Endothelial cell of umbilical vein (primary cell): ENCODE measurements at regions not wholly inside any gene's neighbourhood (a gene's known extent, or its start where the extent isn't known, plus 50 kb on each side); places are given as distances from the start of the nearest gene placed in this dataset.

Experiments
- BruUV-seq: library from RNA; stranded (reverse); fragments of 400-500 nt; replicated peaks from 2 replicates; lab custom pipeline; 2021; lab: Mats Ljungman, UMichigan
- CTCF ChIA-PET: fragments of 300-600, 350-600 bp; sonication (Branson Sonifier 250); formaldehyde crosslinking; loops from one replicate; lab custom pipeline; 2021; ENCODE audit warnings: antibody characterized with exemption, inconsistent platforms; lab: Charles Lee
- POLR2A ChIA-PET: fragments of 300-600, 350-600 bp; sonication (Branson Sonifier 250); formaldehyde crosslinking; loops from one replicate; lab custom pipeline; 2021; ENCODE audit warnings: antibody characterized with exemption, inconsistent platforms; lab: Charles Lee
- DNase-seq: peaks from one replicate; pipeline ENCODE4 v3.0.0-alpha.2; 2011; ENCODE audit warnings: low read depth, low spot score
- FAIRE-seq: peaks from 2 replicates; lab custom pipeline; 2011; peaks lifted over from hg19 to GRCh38; lab: Jason Lieb, UNC
- H2AFZ ChIP-seq: 2 replicates; pipeline ENCODE4 v1.6.0; 2012; ENCODE audit warnings: low read depth, low read length, control low read depth, inconsistent platforms
- H3K27ac ChIP-seq: 2 replicates; pipeline ENCODE4 v1.5.1; 2011; ENCODE audit warnings: low read depth, mild to moderate bottlenecking, control low read depth, low read length, moderate library complexity; ENCODE audit not compliant: insufficient read depth
- H3K27me3 ChIP-seq, 2 experiments: 2 replicates each; pipeline versions ENCODE4 v1.6.0 to v1.6.1; 2011; ENCODE audit warnings: low read length in 2 of 2, mixed read lengths in 1 of 2; ENCODE audit not compliant: control insufficient read depth in 2 of 2, insufficient read depth in 2 of 2
- H3K36me3 ChIP-seq, 2 experiments: 2 replicates in 1 of 2; 3 replicates in 1 of 2; pipeline ENCODE4 v1.5.1; 2011; ENCODE audit warnings: low read length in 2 of 2, mild to moderate bottlenecking in 1 of 2, moderate library complexity in 1 of 2; ENCODE audit not compliant: control insufficient read depth in 2 of 2, insufficient read depth in 2 of 2; ENCODE audit errors: extremely low read depth in 1 of 2
- H3K4me1 ChIP-seq: 3 replicates; pipeline ENCODE4 v1.5.1; 2011; ENCODE audit warnings: mild to moderate bottlenecking, low read length; ENCODE audit not compliant: control insufficient read depth, insufficient read depth; ENCODE audit errors: extremely low read depth
- H3K4me2 ChIP-seq: 2 replicates; pipeline ENCODE4 v1.6.1; 2011; ENCODE audit warnings: low read length, control low read depth, mixed read lengths; ENCODE audit not compliant: insufficient read depth
- H3K4me3 ChIP-seq, 3 experiments: fragments of 200-600 bp in 1 of 3; sonication (generic), shearing (Covaris generic) in 1 of 3; replicated peaks in 1 of 3; 2 replicates each; pipeline ENCODE4 v1.5.1; 2011 to 2016; ENCODE audit warnings: control low read depth in 3 of 3, low read length in 3 of 3, mild to moderate bottlenecking in 2 of 3, inconsistent platforms in 1 of 3, low read depth in 1 of 3, moderate library complexity in 1 of 3; ENCODE audit not compliant: insufficient read depth in 1 of 3
- H3K79me2 ChIP-seq: 2 replicates; pipeline ENCODE4 v1.6.0; 2012; ENCODE audit warnings: low read length, inconsistent platforms; ENCODE audit not compliant: control insufficient read depth, insufficient read depth
- H3K9ac ChIP-seq: replicated peaks from 2 replicates; pipeline ENCODE3; 2011; ENCODE audit warnings: low read length, control low read depth; ENCODE audit not compliant: insufficient read depth; ENCODE audit errors: extremely low read depth
- H3K9me1 ChIP-seq: replicated peaks from 3 replicates; pipeline ENCODE4 v1.6.0; 2011; ENCODE audit warnings: mild to moderate bottlenecking, low read length; ENCODE audit not compliant: control insufficient read depth, insufficient read depth; ENCODE audit errors: extremely low read depth
- H3K9me3 ChIP-seq: replicated peaks from 2 replicates; pipeline ENCODE4 v1.5.1; 2012; ENCODE audit warnings: low read length, inconsistent platforms; ENCODE audit not compliant: control insufficient read depth, insufficient read depth
- H4K20me1 ChIP-seq: replicated peaks from 2 replicates; pipeline ENCODE3; 2011; ENCODE audit warnings: mild to moderate bottlenecking, low read length; ENCODE audit not compliant: control insufficient read depth, insufficient read depth; ENCODE audit errors: extremely low read depth
- CTCF ChIP-seq, 2 donors: IDR thresholded peaks; 1 replicate in 1 of 2; 2 replicates in 1 of 2; pipeline ENCODE4 v1.5.1; 2011; ENCODE audit warnings: low read length in 2 of 2, mild to moderate bottlenecking in 2 of 2, moderate library complexity in 2 of 2, control low read depth in 1 of 2, inconsistent platforms in 1 of 2, low read depth in 1 of 2; ENCODE audit not compliant: insufficient read depth in 1 of 2; ENCODE audit errors: extremely low read depth in 1 of 2
- EZH2 ChIP-seq: IDR thresholded peaks from 2 replicates; pipeline ENCODE4 v1.6.1; 2012; ENCODE audit warnings: borderline replicate concordance, low read depth, mild to moderate bottlenecking, moderate library complexity, low read length, inconsistent platforms; ENCODE audit not compliant: severe bottlenecking
- FOS ChIP-seq: IDR thresholded peaks from 2 replicates; pipeline ENCODE4 v1.6.1; 2011; ENCODE audit warnings: mild to moderate bottlenecking, low read length, moderate library complexity, borderline replicate concordance; ENCODE audit not compliant: insufficient read depth
- GATA2 ChIP-seq: IDR thresholded peaks from 2 replicates; pipeline ENCODE4 v1.7.0; 2011; ENCODE audit warnings: low read depth, mild to moderate bottlenecking, moderate library complexity, mixed read lengths, low read length; ENCODE audit not compliant: insufficient read length, insufficient read depth
- JUN ChIP-seq: IDR thresholded peaks from 2 replicates; pipeline ENCODE4 v1.6.1; 2011; ENCODE audit warnings: borderline replicate concordance, low read depth; ENCODE audit not compliant: insufficient read length, insufficient read depth
- MAX ChIP-seq: IDR thresholded peaks from 2 replicates; pipeline ENCODE4 v1.6.1; 2011; ENCODE audit not compliant: insufficient read depth, insufficient read length
- MYC ChIP-seq: IDR thresholded peaks from one replicate; pipeline ENCODE4 v1.6.1; 2011; ENCODE audit warnings: mild to moderate bottlenecking, low read depth, low read length
- POLR2A ChIP-seq: IDR thresholded peaks from 2 replicates; pipeline ENCODE4 v1.6.1; 2012; ENCODE audit warnings: low read depth, mild to moderate bottlenecking, control low read depth, low read length
- POLR2AphosphoS5 ChIP-seq: IDR thresholded peaks from 2 replicates; pipeline ENCODE4 v1.6.1; 2012; ENCODE audit warnings: low read depth, mild to moderate bottlenecking, control low read depth, low read length, moderate library complexity; ENCODE audit not compliant: insufficient read depth
- dilution Hi-C: fragments of 300-500 bp; cut with MboI; formaldehyde crosslinking; loops from one replicate; pipeline ENCODE4 v1.15.0; 2019; ENCODE audit warnings: low sequenced_read_pairs; ENCODE audit not compliant: extremely low pct_ligation_motif_present
- intact Hi-C: fragments of 100-400 bp; cut with micrococcal nuclease; formaldehyde crosslinking; loops from one replicate; pipeline ENCODE4 v1.10.0; 2022

GRCh38 chr1:80495806-80496205, 1304.9 kb upstream of the ADGRL2 start:
- Histone ChIP-seq H3K9ac (no peak overlapping the region), H3K27me3 (no peaks in the 10 kb centered on the region), H3K4me3 (no peak overlapping the region), H2AFZ (no peak overlapping the region), H3K9me1 (no peaks in the 10 kb centered on the region), H3K36me3 (no peaks in the 10 kb centered on the region), H3K4me1 (no peaks in the 10 kb centered on the region), H3K27ac (no peak overlapping the region), H4K20me1 (no peaks in the 10 kb centered on the region), H3K79me2 (no peaks in the 10 kb centered on the region), H3K9me3 (no peaks in the 10 kb centered on the region), H3K4me2 (no peak overlapping the region)
- no TSS peak for BruUV-seq
- dilution Hi-C loops: no loop called here
- FAIRE-seq: no peak
- CTCF ChIA-PET: no interaction called here
- DNase-seq: no peak
- intact Hi-C loops: no loop called here
- TF ChIP-seq CTCF (IDR thresholded peaks at IDR 0.05; ENCODE audit: extremely low read depth in 1 of 2, insufficient read depth in 1 of 2, low read depth in 1 of 2, low read length in 2 of 2) (no peak), MYC (no peak), GATA2 (no peak), FOS (no peak), MAX (no peak), POLR2AphosphoS5 (no peak), EZH2 (no peak), JUN (no peak), POLR2A (no peak)
- POLR2A ChIA-PET: no interaction called here
